Common myeloid progenitor, CD34-positive (primary cell): ENCODE measurements at regions not wholly inside any gene's neighbourhood (a gene's known extent, or its start where the extent isn't known, plus 50 kb on each side); places are given as distances from the start of the nearest gene placed in this dataset.

Experiments
- CTCF ChIA-PET: fragments of 350-600 bp; sonication (Branson Sonifier 250); formaldehyde crosslinking; loops from one replicate; lab custom pipeline; 2021; ENCODE audit warnings: antibody characterized with exemption; lab: Charles Lee
- POLR2A ChIA-PET: fragments of 350-600 bp; sonication (Branson Sonifier 250); formaldehyde crosslinking; loops from one replicate; lab custom pipeline; 2021; ENCODE audit warnings: antibody characterized with exemption; lab: Charles Lee
- DNase-seq, 3 donors: peaks; one replicate each; pipeline versions ENCODE4 v3.0.0 to v3.0.0-alpha.2; 2013
- H3K27ac ChIP-seq, 2 experiments: 1 replicate in 1 of 2; 2 replicates in 1 of 2; pipeline ENCODE4 v1.7.0; 2013; ENCODE audit warnings: inconsistent platforms in 2 of 2, low read length in 2 of 2, mild to moderate bottlenecking in 2 of 2, low read depth in 1 of 2, moderate library complexity in 1 of 2; ENCODE audit not compliant: severe bottlenecking in 2 of 2, insufficient read depth in 1 of 2, poor library complexity in 1 of 2
- H3K27me3 ChIP-seq, 5 experiments: replicated peaks in 2 of 5; 1 replicate in 3 of 5; 2 replicates in 2 of 5; pipeline versions ENCODE4 v1.6.1 to v1.7.0; 2013; ENCODE audit warnings: low read length in 4 of 5, mild to moderate bottlenecking in 2 of 5, moderate library complexity in 2 of 5, inconsistent platforms in 1 of 5; ENCODE audit not compliant: insufficient read depth in 5 of 5, control insufficient read depth in 4 of 5
- H3K36me3 ChIP-seq, 4 experiments: 1 replicate in 2 of 4; 2 replicates in 2 of 4; pipeline versions ENCODE4 v1.6.1 to v1.7.0; 2013; ENCODE audit warnings: low read length in 3 of 4, control low read depth in 1 of 4, mild to moderate bottlenecking in 1 of 4; ENCODE audit not compliant: control insufficient read depth in 4 of 4, insufficient read depth in 4 of 4
- H3K4me1 ChIP-seq, 4 experiments: 1 replicate in 3 of 4; 2 replicates in 1 of 4; pipeline versions ENCODE4 v1.6.1 to v1.7.1; 2013; ENCODE audit warnings: low read length in 3 of 4, mild to moderate bottlenecking in 3 of 4, control low read depth in 1 of 4, inconsistent platforms in 1 of 4, moderate library complexity in 1 of 4; ENCODE audit not compliant: control insufficient read depth in 4 of 4, insufficient read depth in 4 of 4; ENCODE audit errors: control extremely low read depth in 1 of 4
- H3K4me3 ChIP-seq, 7 experiments: 1 replicate in 4 of 7; 2 replicates in 3 of 7; pipeline versions ENCODE4 v1.5.1 to v1.7.0; 2013; ENCODE audit warnings: mild to moderate bottlenecking in 7 of 7, low read length in 6 of 7, moderate library complexity in 6 of 7, inconsistent platforms in 2 of 7, low read depth in 2 of 7, control low read depth in 1 of 7; ENCODE audit not compliant: insufficient read depth in 4 of 7, control insufficient read depth in 1 of 7; ENCODE audit errors: extremely low read depth in 1 of 7
- H3K9me3 ChIP-seq, 5 experiments: 1 replicate in 4 of 5; 2 replicates in 1 of 5; pipeline versions ENCODE4 v1.6.1 to v1.7.1; 2013; ENCODE audit warnings: low read length in 4 of 5, mild to moderate bottlenecking in 2 of 5, inconsistent platforms in 1 of 5, low read depth in 1 of 5, moderate library complexity in 1 of 5; ENCODE audit not compliant: control insufficient read depth in 4 of 5, insufficient read depth in 2 of 5; ENCODE audit errors: control extremely low read depth in 1 of 5
- WGBS: methylation state at CpG from one replicate; pipeline ENCODE4 v1.1.5; 2013; ENCODE audit not compliant: insufficient coverage; 5-methylcytosine and 5-hydroxymethylcytosine counted together

DNA sequence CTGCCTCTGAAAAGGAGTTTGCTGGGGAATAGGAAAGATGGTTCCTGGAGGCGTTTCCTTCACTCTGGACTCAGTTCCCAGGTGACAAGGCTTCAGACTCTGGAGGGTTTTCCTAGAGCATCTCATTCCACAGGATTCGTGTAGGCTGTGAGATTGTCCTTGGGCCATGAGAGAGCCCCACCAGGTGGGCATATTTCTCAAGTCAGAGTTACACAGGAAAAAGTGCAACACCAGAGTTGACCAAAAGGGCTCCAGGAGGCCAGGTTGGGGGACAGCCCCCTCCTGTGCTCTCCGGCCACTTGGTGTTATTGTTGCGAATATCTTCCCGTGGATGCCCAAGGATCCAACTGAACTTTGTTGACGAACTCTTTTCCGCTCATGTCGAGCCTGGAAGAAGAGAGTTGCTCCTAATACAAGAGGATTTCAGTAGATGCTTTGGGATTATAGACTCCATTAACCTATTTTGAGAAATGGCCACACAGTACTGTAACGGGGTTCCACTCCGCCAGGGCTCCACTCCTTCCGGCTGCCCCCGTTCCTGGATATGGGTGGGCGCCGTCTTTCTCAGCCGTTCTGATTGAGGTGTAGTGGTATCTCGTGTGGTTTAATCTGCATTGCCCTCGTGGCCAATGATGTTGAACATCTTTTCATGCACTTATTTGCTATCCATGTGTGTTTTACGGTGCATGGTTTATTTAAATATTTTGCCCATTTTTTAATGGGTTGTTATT, 580.3 kb downstream of the BRD1 start:
- Histone ChIP-seq H3K36me3 (no peaks in the 10 kb centered on the region), H3K4me3 (no peak overlapping the region), H3K9me3 (peaks cover 0 to 2% (median 0%) of the 10 kb centered on the region in 5 experiments), H3K27ac (no peak overlapping the region), H3K27me3 (peaks cover 0 to 11% (median 2%) of the 10 kb centered on the region in 5 experiments), H3K4me1 (no peaks in the 10 kb centered on the region)
- ChIA-PET CTCF (no interaction called here), POLR2A (no interaction called here)
- no peak for DNase-seq
- 93% methylated on average over 16 of the region's 18 CpGs for WGBS

DNA sequence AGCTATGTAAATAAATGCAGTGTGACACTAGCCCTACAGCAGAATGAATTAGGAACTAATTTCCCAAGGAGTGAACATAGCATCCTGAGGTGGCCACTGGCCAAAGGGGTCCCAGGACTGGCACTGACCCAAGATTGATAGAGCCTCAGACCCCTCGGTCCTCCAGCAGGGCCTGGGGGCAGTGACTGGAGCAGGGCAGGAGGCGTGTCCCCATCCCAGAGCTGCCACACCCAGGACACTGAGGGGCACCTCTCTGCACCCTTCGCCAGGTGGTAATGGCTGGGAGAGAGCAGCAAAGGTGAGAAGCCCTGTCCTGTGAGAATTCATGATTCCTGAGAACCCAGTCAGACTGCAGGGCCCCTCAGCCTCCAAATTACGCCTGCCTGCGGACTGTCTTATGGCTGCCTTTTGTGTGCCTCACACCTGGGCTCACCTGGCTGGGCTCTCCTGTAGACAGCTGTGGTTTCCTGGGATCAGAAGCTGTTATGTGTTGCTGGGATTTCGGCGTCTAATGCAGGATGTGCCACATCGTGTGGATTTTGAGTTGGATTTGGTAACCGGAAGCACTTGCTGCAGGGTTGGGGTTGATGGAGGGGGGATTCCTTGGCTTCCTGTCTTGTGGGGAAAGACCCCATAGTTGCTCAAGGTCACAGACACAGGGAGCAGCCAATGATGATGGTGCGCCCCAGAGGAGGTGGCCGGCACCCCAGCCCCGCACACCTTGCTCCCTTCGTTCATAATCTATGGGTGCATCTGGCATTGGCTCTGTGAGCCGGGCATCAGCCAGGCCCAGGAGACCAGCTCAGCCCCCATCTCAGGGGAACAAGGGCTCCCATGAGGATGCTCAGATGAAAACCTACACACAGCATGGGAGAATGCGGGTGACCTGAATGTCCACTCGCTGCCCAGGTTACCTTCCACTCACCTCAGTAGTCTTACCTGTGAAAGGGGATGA, 582.9 kb downstream of the BRD1 start:
- CTCF ChIA-PET: no interaction called here
- no peak overlapping the region for H3K27ac ChIP-seq
- H3K36me3 ChIP-seq: no peaks in the 10 kb centered on the region
- WGBS: 95% methylated on average over 12 of the region's 16 CpGs
- DNase-seq: no peak
- POLR2A ChIA-PET: no interaction called here
- H3K27me3 ChIP-seq: peaks cover 0 to 4% (median 0%) of the 10 kb centered on the region in 5 experiments
- H3K4me3 ChIP-seq: no peak overlapping the region
- no peaks in the 10 kb centered on the region for H3K9me3 ChIP-seq
- H3K4me1 ChIP-seq: no peaks in the 10 kb centered on the region

DNA sequence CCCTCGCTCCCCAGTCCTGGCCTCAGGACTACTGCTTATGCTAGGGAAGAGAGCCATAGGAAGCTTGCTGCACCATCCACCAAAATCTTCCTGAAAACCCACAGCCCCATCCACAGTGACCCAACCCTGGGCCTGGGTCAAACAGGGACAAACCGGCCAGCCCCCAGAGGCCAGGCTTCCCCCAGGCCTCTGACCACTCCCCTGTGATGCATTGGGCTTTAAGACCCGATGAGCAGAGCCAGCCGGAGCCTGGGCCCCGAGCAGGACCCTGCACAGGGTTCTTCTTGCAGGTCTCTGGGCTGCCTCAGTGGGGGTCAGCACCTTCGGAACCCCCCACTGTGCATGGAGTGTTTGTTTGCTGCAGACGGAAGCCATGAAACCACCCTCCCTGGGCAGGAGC, 583.7 kb downstream of the BRD1 start:
- CTCF ChIA-PET: no interaction called here
- H3K9me3 ChIP-seq: no peaks in the 10 kb centered on the region
- no peaks in the 10 kb centered on the region for H3K36me3 ChIP-seq
- H3K4me1 ChIP-seq: no peaks in the 10 kb centered on the region
- peaks cover 0 to 4% (median 0%) of the 10 kb centered on the region in 5 experiments for H3K27me3 ChIP-seq
- H3K4me3 ChIP-seq: no peak overlapping the region
- 99% methylated on average over 7 of the region's 7 CpGs for WGBS
- POLR2A ChIA-PET: no interaction called here
- no peak overlapping the region for H3K27ac ChIP-seq
- no peak for DNase-seq

DNA sequence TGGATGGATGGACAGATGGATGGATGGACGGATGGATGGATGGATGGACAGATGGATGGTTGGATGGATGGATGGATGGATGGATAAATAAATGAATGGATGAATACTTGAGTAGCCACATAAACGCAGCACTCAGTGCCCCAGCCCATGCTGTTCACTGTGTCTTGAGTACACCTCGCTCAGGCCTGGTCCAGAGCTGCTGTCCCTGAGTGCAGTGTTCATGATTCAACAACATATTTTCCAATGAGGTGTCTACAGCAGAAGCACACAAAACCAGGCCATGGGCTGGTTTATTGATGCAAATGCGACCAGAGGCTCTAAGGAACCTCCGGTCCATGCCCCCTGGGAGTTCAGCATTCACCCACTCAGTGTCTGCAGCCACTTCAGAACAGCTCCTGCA, 584.3 kb downstream of the BRD1 start:
- Histone ChIP-seq H3K4me3 (no peak overlapping the region), H3K4me1 (no peaks in the 10 kb centered on the region), H3K36me3 (no peaks in the 10 kb centered on the region), H3K27me3 (peaks cover 0 to 4% (median 0%) of the 10 kb centered on the region in 5 experiments), H3K9me3 (no peaks in the 10 kb centered on the region), H3K27ac (no peak overlapping the region)
- ChIA-PET POLR2A (no interaction called here), CTCF (no interaction called here)
- no peak for DNase-seq
- 94% methylated on average over 5 of the region's 5 CpGs for WGBS

DNA sequence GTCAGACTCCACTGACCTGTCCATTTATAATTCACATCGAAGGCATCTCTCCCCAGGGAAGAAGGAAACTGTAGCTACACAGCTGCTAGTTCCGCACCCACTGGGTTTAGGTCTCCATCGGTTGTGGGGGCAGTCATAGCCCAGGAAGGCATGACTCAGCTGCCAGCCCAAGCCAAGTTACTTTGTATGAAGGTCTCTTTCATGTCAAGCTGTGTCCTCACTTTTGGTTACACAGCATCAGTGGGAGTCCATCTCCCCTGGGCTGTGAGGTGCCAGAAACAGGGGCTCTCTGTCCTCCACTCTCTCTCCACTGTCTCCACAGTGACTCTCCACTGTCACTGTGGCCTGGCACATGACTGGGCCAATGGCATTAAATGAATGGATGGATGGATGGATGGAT, 585.2 kb downstream of the BRD1 start:
- Histone ChIP-seq H3K27ac (no peak overlapping the region), H3K4me1 (no peaks in the 10 kb centered on the region), H3K4me3 (no peak overlapping the region), H3K9me3 (no peaks in the 10 kb centered on the region), H3K36me3 (no peaks in the 10 kb centered on the region), H3K27me3 (peaks cover 0 to 4% (median 0%) of the 10 kb centered on the region in 5 experiments)
- 90% methylated on average over 3 of the region's 3 CpGs for WGBS
- no peak for DNase-seq
- POLR2A ChIA-PET: no interaction called here
- CTCF ChIA-PET: no interaction called here

DNA sequence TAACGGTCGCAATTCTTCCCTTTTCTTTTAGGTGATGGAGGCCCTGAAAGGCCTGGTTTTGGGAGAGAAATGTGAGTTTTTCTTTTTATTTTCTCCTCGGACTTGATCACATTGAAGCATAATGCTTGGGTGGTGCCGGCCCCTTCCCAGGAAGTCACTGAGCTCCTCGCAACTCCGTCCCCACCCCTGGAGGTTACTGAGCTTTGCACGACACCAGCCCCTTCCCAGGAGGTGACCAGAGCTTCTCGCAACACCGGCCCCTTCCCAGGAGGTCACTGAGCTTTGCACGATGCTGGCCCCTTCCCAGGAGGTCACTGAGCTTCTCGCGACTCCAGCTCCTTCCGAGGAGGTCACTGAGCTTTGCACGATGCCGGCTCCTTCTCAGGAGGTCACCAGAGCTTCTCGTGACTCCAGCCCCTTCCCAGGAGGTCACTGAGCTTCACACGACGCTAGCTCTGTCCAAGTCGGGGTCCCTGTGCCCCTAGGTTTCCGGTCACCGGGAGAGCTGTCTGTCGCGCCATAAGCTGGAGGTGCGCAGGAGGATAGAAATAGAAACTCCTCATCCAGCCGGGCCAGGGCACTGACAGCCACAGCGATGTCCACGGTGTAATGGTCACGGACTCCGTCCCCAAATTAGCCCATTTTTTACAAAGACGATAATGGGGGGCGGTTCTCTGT, 586.4 kb downstream of the BRD1 start:
- 90% methylated on average over 24 of the region's 31 CpGs for WGBS
- H3K4me3 ChIP-seq: no peak overlapping the region
- H3K36me3 ChIP-seq: no peaks in the 10 kb centered on the region
- ChIA-PET CTCF (no interaction called here), POLR2A (no interaction called here)
- H3K27ac ChIP-seq: no peak overlapping the region
- no peaks in the 10 kb centered on the region for H3K9me3 ChIP-seq
- H3K4me1 ChIP-seq: no peaks in the 10 kb centered on the region
- DNase-seq: no peak
- H3K27me3 ChIP-seq: peaks cover 0 to 4% (median 0%) of the 10 kb centered on the region in 5 experiments
